IMR-90 (cell line): ENCODE measurements at regions not wholly inside any gene's neighbourhood (a gene's known extent, or its start where the extent isn't known, plus 50 kb on each side); places are given as distances from the start of the nearest gene placed in this dataset.

Source experiments
- ATAC-seq: fragments of 200-7000 bp; cut with Tn5 transposase; 2 replicates; pipeline ENCODE4 v1.9.1; 2020; ENCODE audit warnings: low read depth, mild to moderate bottlenecking, moderate library complexity
- BruUV-seq: library from RNA; stranded (reverse); fragments of 400-500 nt; replicated peaks from 2 replicates; lab custom pipeline; 2021; lab: Mats Ljungman, UMichigan
- CTCF ChIA-PET: fragments of 300-600 bp; formaldehyde crosslinking; extraction: SDS; loops from one replicate; lab custom pipeline; 2021; ENCODE audit warnings: antibody characterized with exemption; lab: Yijun Ruan, JAX
- POLR2A ChIA-PET: fragments of 300-600 bp; sonication (Branson Sonifier 250); formaldehyde crosslinking; loops from one replicate; lab custom pipeline; 2022; ENCODE audit warnings: antibody characterized with exemption; ENCODE audit not compliant: unreplicated experiment; lab: Charles Lee
- DNase-seq: peaks from one replicate; pipeline ENCODE4 v3.0.0; 2013
- H2AFZ ChIP-seq: replicated peaks from 2 replicates; pipeline ENCODE3; 2013; ENCODE audit warnings: low read length, mild to moderate bottlenecking; ENCODE audit not compliant: poor library complexity
- H2AK5ac ChIP-seq: 2 replicates; pipeline ENCODE4 v1.6.1; 2013; ENCODE audit warnings: low read depth, low read length, inconsistent platforms
- H2AK9ac ChIP-seq: replicated peaks from 2 replicates; pipeline ENCODE3; 2013; ENCODE audit warnings: mild to moderate bottlenecking, low read depth, low read length, moderate library complexity; ENCODE audit not compliant: poor library complexity
- H2BK120ac ChIP-seq: 2 replicates; pipeline ENCODE4 v1.6.1; 2013; ENCODE audit warnings: low read depth, low read length, inconsistent platforms
- H2BK15ac ChIP-seq: 3 replicates; pipeline ENCODE4 v1.6.1; 2013; ENCODE audit warnings: low read depth, low read length, inconsistent platforms
- H2BK20ac ChIP-seq: 2 replicates; pipeline ENCODE4 v1.6.1; 2013; ENCODE audit warnings: low read depth, mild to moderate bottlenecking, inconsistent platforms, low read length, moderate library complexity
- H2BK5ac ChIP-seq: 2 replicates; pipeline ENCODE4 v1.6.1; 2013; ENCODE audit warnings: mild to moderate bottlenecking, low read depth, low read length, inconsistent platforms; ENCODE audit not compliant: poor library complexity, severe bottlenecking
- H3K14ac ChIP-seq: replicated peaks from 2 replicates; pipeline ENCODE4 v1.6.1; 2013; ENCODE audit warnings: low read depth, low read length, inconsistent platforms
- H3K18ac ChIP-seq: 2 replicates; pipeline ENCODE4 v1.6.1; 2013; ENCODE audit warnings: low read depth, low read length, control low read depth
- H3K23ac ChIP-seq: 2 replicates; pipeline ENCODE4 v1.6.1; 2013; ENCODE audit warnings: low read depth, low read length, inconsistent platforms
- H3K27ac ChIP-seq: 2 replicates; pipeline ENCODE4 v1.5.1; 2013; ENCODE audit warnings: mild to moderate bottlenecking, control low read depth, low read length; ENCODE audit not compliant: insufficient read depth
- H3K27me3 ChIP-seq: 2 replicates; pipeline ENCODE4 v1.6.1; 2013; ENCODE audit warnings: low read length; ENCODE audit not compliant: control insufficient read depth, insufficient read depth
- H3K36me3 ChIP-seq: 2 replicates; pipeline ENCODE4 v1.6.1; 2013; ENCODE audit warnings: low read length, mixed read lengths; ENCODE audit not compliant: control insufficient read depth, insufficient read depth
- H3K4ac ChIP-seq: 2 replicates; pipeline ENCODE4 v1.6.1; 2013; ENCODE audit warnings: low read depth, low read length, inconsistent platforms
- H3K4me1 ChIP-seq: 2 replicates; pipeline ENCODE4 v1.6.1; 2013; ENCODE audit warnings: low read length, mixed read lengths; ENCODE audit not compliant: control insufficient read depth, insufficient read depth
- H3K4me2 ChIP-seq: 2 replicates; pipeline ENCODE4 v1.6.1; 2013; ENCODE audit warnings: low read depth, mild to moderate bottlenecking, control low read depth, low read length, moderate library complexity
- H3K4me3 ChIP-seq: 2 replicates; pipeline ENCODE4 v1.5.1; 2013; ENCODE audit warnings: low read depth, mild to moderate bottlenecking, control low read depth, low read length, moderate library complexity; ENCODE audit not compliant: insufficient read depth
- H3K56ac ChIP-seq: 2 replicates; pipeline ENCODE4 v1.6.1; 2013; ENCODE audit warnings: low read length, inconsistent platforms; ENCODE audit not compliant: insufficient read depth; ENCODE audit errors: extremely low read depth
- H3K79me1 ChIP-seq, 2 experiments: 2 replicates each; pipeline ENCODE4 v1.6.1; 2013; ENCODE audit warnings: low read length in 2 of 2, inconsistent platforms in 1 of 2, low read depth in 1 of 2
- H3K9ac ChIP-seq: 2 replicates; pipeline ENCODE4 v1.6.1; 2013; ENCODE audit warnings: low read depth, low read length, control low read depth
- H3K9me1 ChIP-seq: 2 replicates; pipeline ENCODE4 v1.6.1; 2013; ENCODE audit warnings: low read length, inconsistent platforms; ENCODE audit not compliant: insufficient read depth
- H3K9me3 ChIP-seq: 2 replicates; pipeline ENCODE4 v1.6.1; 2013; ENCODE audit warnings: low read length; ENCODE audit not compliant: control insufficient read depth, insufficient read depth
- H4K20me1 ChIP-seq: 2 replicates; pipeline ENCODE4 v1.6.1; 2013; ENCODE audit warnings: low read length, inconsistent platforms; ENCODE audit not compliant: insufficient read depth
- H4K5ac ChIP-seq: 2 replicates; pipeline ENCODE4 v1.6.1; 2013; ENCODE audit warnings: mild to moderate bottlenecking, low read depth, low read length, control low read depth
- H4K8ac ChIP-seq, 2 experiments: 2 replicates each; pipeline ENCODE4 v1.6.1; 2013; ENCODE audit warnings: low read depth in 2 of 2, low read length in 2 of 2, control low read depth in 1 of 2, inconsistent platforms in 1 of 2
- H4K91ac ChIP-seq: 2 replicates; pipeline ENCODE4 v1.6.1; 2013; ENCODE audit warnings: low read depth, low read length, inconsistent platforms; ENCODE audit not compliant: insufficient read depth
- BHLHE40 ChIP-seq: fragments of 150-350 bp; IDR thresholded peaks from 2 replicates; pipeline ENCODE4 v1.6.1; 2016; ENCODE audit warnings: mild to moderate bottlenecking, low read depth, low read length
- CEBPB ChIP-seq: IDR thresholded peaks from 2 replicates; pipeline ENCODE4 v1.6.1; 2012; ENCODE audit warnings: low read depth, low read length, improper control_type of control experiment
- CHD1 ChIP-seq: IDR thresholded peaks from 2 replicates; pipeline ENCODE4 v1.6.1; 2012; ENCODE audit warnings: low read depth, low read length, improper control_type of control experiment
- FOS ChIP-seq: fragments of 150-350 bp; IDR thresholded peaks from 2 replicates; pipeline ENCODE4 v1.6.1; 2016; ENCODE audit warnings: low read depth, low read length
- MAFK ChIP-seq: IDR thresholded peaks from 2 replicates; pipeline ENCODE4 v1.6.1; 2012; ENCODE audit warnings: low read depth, low read length, improper control_type of control experiment
- MAZ ChIP-seq: IDR thresholded peaks from 2 replicates; pipeline ENCODE4 v1.6.1; 2012; ENCODE audit warnings: low read depth, mild to moderate bottlenecking, low read length, improper control_type of control experiment, moderate library complexity, borderline replicate concordance
- MXI1 ChIP-seq: IDR thresholded peaks from 2 replicates; pipeline ENCODE4 v1.6.1; 2012; ENCODE audit warnings: low read depth, mild to moderate bottlenecking, low read length, moderate library complexity, borderline replicate concordance
- NFE2L2 ChIP-seq: fragments of 150-350 bp; IDR thresholded peaks from 2 replicates; pipeline ENCODE4 v1.6.1; 2016; ENCODE audit warnings: low read depth, mild to moderate bottlenecking, low read length
- POLR2A ChIP-seq: IDR thresholded peaks from 2 replicates; pipeline ENCODE4 v1.6.1; 2012; ENCODE audit warnings: mild to moderate bottlenecking, low read depth, low read length
- RAD21 ChIP-seq: IDR thresholded peaks from 2 replicates; pipeline ENCODE4 v1.6.1; 2012; ENCODE audit warnings: low read length, improper control_type of control experiment
- RCOR1 ChIP-seq: IDR thresholded peaks from 2 replicates; pipeline ENCODE4 v1.6.1; 2012; ENCODE audit warnings: mild to moderate bottlenecking, low read length, improper control_type of control experiment; ENCODE audit not compliant: insufficient replicate concordance
- RFX5 ChIP-seq: IDR thresholded peaks from 2 replicates; pipeline ENCODE4 v1.8.0; 2012; ENCODE audit warnings: low read depth, mild to moderate bottlenecking, low read length, moderate library complexity
- SMC3 ChIP-seq: fragments of 150-350 bp; IDR thresholded peaks from 2 replicates; pipeline ENCODE4 v1.6.1; 2016; ENCODE audit warnings: low read depth, mild to moderate bottlenecking, antibody characterized with exemption, low read length, moderate library complexity
- WGBS, 2 experiments: methylation state at CpG; one replicate each; pipeline versions ENCODE4 v1.1.5 to v1.1.7; 2013; ENCODE audit warnings: missing lambda C conversion rate in 2 of 2; ENCODE audit not compliant: insufficient read length in 1 of 2; ENCODE audit errors: extremely low coverage in 2 of 2; 5-methylcytosine and 5-hydroxymethylcytosine counted together
- dilution Hi-C: fragments of 300-500 bp; cut with HindIII; formaldehyde crosslinking; loops from one replicate; pipeline ENCODE4 v1.14.3; 2018; ENCODE audit warnings: low sequenced_read_pairs; ENCODE audit not compliant: unreplicated experiment
- in situ Hi-C: fragments of 300-500 bp; cut with MboI; formaldehyde crosslinking; loops from 3 replicates; pipeline ENCODE4 v1.14.3; 2019; ENCODE audit warnings: low sequenced_read_pairs, inconsistent platforms, mixed read lengths
- intact Hi-C: fragments of 100-400 bp; cut with micrococcal nuclease; formaldehyde crosslinking; loops from 2 replicates; pipeline ENCODE4 v1.10.0; 2022
- TF ChIP-seq, protein P1 (sequence below): fragments of 150-350 bp; IDR thresholded peaks from 2 replicates; pipeline ENCODE4 v1.6.1; 2016; ENCODE audit warnings: low read depth, mild to moderate bottlenecking, low read length, moderate library complexity, borderline replicate concordance
- TF ChIP-seq, protein P2 (sequence below): conservative IDR thresholded peaks from 2 replicates; pipeline ENCODE4 v1.5.1; 2012; ENCODE audit warnings: mild to moderate bottlenecking, low read depth, low read length, improper control_type of control experiment
- TF ChIP-seq, protein P3 (sequence below): fragments of 150-350 bp; IDR thresholded peaks from 2 replicates; pipeline ENCODE4 v1.6.1; 2017; ENCODE audit warnings: mild to moderate bottlenecking, antibody characterized with exemption, low read length, low read depth

DNA sequence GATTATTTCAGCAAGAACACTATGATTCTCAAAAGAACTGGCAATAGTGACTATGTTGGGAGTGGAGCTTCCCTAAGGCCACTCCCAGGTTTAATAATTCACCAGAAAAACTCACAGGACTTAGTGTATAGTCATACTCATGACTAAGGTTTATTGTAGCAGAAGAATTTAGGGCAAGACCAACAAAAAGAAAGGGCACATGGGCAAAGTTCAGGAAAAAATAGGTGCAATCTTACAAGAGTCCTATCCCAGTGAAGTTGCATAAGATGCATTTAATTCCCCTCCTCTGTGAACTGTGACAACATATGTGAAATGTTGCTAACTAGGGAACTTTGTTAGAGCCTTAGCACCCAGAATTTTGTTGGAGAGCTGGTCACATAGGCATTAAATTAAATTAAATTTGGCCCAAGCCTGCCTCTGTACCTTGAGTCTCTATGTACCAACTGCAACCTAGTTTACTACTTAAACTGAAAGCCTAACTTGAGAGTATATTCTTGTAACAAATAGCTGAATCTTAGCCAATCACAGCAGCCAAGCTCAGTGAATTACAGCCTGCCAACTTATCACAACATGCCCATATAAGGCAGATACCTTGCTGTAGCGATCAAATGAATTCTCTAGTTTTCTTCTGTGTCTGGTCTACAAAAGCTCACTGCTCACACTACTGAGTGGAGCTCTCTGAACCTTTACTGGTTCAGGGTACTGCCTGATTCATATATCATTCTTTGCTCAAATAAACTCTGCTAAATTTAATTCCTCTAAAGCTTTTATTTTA is 386.2 kb upstream of the ARHGEF26 start:
- Histone ChIP-seq H3K27ac (no peak overlapping the region), H2BK20ac (no peak overlapping the region), H2AK5ac (no peak overlapping the region), H3K4me2 (no peak overlapping the region), H3K4ac (no peak overlapping the region), H4K91ac (no peak overlapping the region), H2BK120ac (no peak overlapping the region), H3K14ac (no peak overlapping the region), H3K18ac (no peak overlapping the region), H3K36me3 (no peaks in the 10 kb centered on the region), H3K4me3 (no peak overlapping the region), H3K9ac (no peak overlapping the region), H3K23ac (no peak overlapping the region), H4K20me1 (no peaks in the 10 kb centered on the region), H3K9me3 (no peaks in the 10 kb centered on the region), H4K8ac (no peak overlapping the region), H2BK15ac (no peak overlapping the region), H4K5ac (no peak overlapping the region), H3K4me1 (no peaks in the 10 kb centered on the region), H2AK9ac (no peak overlapping the region), H3K27me3 (no peaks in the 10 kb centered on the region), H2BK5ac (no peak overlapping the region), H2AFZ (no peak overlapping the region), H3K79me1 (no peaks in the 10 kb centered on the region), H3K56ac (no peak overlapping the region), H3K9me1 (no peaks in the 10 kb centered on the region)
- CTCF ChIA-PET, result interaction anchor here (1.1 kb wide), 1 partner anchor 14 kb away, joined by 5 read pairs; no protein-coding TSS in a partner anchor
- in situ Hi-C loops (no loop called here), intact Hi-C loops (no loop called here), dilution Hi-C loops (no loop called here)
- POLR2A ChIA-PET, result no interaction called here
- TF ChIP-seq RCOR1 (no peak), RAD21 (no peak), SMC3 (no peak), CEBPB (no peak), MAFK (no peak), CHD1 (no peak), POLR2A (no peak), BHLHE40 (no peak), FOS (no peak), MAZ (no peak), NFE2L2 (no peak), MXI1 (no peak), RFX5 (no peak)
- TF ChIP-seq, protein P1, sequence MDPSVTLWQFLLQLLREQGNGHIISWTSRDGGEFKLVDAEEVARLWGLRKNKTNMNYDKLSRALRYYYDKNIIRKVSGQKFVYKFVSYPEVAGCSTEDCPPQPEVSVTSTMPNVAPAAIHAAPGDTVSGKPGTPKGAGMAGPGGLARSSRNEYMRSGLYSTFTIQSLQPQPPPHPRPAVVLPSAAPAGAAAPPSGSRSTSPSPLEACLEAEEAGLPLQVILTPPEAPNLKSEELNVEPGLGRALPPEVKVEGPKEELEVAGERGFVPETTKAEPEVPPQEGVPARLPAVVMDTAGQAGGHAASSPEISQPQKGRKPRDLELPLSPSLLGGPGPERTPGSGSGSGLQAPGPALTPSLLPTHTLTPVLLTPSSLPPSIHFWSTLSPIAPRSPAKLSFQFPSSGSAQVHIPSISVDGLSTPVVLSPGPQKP, result no peak
- TF ChIP-seq, protein P2, sequence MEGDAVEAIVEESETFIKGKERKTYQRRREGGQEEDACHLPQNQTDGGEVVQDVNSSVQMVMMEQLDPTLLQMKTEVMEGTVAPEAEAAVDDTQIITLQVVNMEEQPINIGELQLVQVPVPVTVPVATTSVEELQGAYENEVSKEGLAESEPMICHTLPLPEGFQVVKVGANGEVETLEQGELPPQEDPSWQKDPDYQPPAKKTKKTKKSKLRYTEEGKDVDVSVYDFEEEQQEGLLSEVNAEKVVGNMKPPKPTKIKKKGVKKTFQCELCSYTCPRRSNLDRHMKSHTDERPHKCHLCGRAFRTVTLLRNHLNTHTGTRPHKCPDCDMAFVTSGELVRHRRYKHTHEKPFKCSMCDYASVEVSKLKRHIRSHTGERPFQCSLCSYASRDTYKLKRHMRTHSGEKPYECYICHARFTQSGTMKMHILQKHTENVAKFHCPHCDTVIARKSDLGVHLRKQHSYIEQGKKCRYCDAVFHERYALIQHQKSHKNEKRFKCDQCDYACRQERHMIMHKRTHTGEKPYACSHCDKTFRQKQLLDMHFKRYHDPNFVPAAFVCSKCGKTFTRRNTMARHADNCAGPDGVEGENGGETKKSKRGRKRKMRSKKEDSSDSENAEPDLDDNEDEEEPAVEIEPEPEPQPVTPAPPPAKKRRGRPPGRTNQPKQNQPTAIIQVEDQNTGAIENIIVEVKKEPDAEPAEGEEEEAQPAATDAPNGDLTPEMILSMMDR, result no peak
- TF ChIP-seq, protein P3, sequence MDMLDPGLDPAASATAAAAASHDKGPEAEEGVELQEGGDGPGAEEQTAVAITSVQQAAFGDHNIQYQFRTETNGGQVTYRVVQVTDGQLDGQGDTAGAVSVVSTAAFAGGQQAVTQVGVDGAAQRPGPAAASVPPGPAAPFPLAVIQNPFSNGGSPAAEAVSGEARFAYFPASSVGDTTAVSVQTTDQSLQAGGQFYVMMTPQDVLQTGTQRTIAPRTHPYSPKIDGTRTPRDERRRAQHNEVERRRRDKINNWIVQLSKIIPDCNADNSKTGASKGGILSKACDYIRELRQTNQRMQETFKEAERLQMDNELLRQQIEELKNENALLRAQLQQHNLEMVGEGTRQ, result no peak
- no TSS peak for BruUV-seq
- DNase-seq (no peak), ATAC-seq (no peak)
- WGBS, 2 experiments, result 80% methylated on average over 1 of the region's 1 CpG; no CpG with 5 or more reads in 1 of the 2 experiments
